HG02970 (cell line): ENCODE measurements at regions not wholly inside any gene's neighbourhood (a gene's known extent, or its start where the extent isn't known, plus 50 kb on each side); places are given as distances from the start of the nearest gene placed in this dataset.

Experiments
- ATAC-seq: cut with Tn5 transposase; IDR thresholded peaks from one replicate; pipeline ENCODE4 v1.9.1; 2021; ENCODE audit warnings: mild to moderate bottlenecking, moderate library complexity, moderate number of reproducible peaks; ENCODE audit not compliant: unreplicated experiment, low FRiP score

DNA sequence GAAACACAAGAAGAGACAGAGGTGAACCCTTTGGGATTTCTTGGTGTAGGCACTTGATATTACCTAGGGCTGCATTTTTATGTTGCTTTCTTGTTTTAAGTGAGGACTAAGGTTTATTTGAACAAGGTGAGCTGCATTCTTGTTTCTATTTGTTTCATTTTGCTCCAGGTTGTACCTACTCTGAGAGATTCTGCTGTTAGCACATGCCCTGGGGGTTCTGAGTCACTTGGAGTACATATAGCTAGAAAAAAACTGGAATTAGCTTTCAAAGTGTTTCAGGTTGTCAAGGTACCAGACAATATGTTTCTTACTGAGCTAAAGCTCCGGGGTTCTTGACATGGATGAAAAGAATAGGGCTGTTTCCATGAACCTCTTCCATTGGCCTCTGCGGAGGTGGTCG, 299.4 kb downstream of the ICE1 start:
- ATAC-seq: no peak

DNA sequence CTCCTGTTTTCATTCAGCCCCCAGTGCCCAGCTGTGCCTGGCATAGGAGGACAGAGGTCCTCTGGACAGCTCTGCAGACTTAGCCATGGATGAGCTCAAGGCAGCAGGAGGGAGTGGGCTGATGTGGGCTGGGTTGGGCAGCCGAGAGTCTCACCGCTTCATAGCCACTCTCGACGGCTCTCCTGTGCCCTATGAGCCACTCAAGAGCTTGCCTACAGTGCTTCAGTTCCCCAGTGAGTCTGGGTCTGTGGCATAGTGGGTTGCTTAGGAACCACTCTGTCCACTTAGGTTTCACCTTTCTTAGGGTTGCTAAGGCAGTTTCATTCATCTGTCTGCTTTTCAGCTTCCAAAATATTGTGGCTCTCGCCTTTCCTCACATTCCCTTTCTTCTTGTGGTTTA, 296.8 kb downstream of the ICE1 start:
- no peak for ATAC-seq

DNA sequence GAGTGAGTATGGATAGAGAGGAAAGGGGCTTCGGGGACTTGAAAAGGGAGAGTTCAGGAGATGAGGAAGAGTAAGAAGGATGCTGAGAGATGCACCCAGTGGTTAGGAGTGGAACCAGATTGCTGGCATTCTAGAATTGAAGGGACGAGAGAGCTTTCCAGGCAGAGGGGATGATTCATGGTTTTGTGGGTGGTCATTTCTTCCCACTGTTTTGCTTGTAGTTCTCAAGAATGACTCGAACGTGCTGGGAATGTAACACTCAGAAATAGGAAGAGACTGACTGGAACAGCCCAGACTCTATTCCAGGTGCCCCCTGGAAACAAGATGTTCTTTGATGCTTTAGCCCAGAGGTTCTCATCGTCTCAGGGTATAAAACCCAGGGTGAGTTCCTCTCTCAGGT, 294.2 kb downstream of the ICE1 start:
- no peak for ATAC-seq

DNA sequence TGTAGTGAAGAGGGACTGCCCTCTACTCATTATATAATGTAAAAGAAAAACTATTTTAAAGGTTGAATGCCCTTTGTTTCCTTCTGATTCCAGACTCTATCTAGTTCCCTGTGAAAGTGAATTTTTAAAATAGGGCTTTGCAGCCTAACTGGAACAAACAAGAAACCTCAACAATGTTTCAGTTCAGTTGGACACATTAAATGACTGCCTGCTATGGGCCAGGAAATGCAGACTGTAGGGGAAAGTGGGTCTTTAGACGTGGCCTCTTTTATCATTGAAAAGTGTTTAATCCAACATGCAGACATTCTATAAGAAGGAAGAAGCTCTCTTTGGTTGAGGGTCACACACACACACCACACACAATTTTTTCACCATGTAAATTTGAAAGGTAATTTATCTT, 289.1 kb downstream of the ICE1 start:
- no peak for ATAC-seq

DNA sequence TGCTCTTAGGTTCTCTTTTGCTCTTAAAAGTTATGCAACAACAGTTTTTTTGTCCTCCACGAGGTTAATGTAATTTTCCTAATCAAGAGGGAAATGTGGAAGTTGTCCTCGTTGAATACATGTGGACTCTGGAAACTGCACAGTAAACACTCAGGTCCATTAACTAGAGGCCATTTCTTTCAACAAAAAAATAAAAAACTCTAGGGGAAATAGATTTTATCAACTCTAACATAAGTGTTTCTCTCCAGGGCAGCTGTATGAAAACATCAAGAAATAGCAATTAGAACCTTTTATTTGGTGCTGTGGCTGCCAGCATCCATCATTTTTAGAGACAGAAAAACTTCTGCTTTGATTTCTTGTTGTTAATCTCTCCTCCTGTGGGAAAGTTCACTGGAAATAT, 288.6 kb downstream of the ICE1 start:
- no peak for ATAC-seq

DNA sequence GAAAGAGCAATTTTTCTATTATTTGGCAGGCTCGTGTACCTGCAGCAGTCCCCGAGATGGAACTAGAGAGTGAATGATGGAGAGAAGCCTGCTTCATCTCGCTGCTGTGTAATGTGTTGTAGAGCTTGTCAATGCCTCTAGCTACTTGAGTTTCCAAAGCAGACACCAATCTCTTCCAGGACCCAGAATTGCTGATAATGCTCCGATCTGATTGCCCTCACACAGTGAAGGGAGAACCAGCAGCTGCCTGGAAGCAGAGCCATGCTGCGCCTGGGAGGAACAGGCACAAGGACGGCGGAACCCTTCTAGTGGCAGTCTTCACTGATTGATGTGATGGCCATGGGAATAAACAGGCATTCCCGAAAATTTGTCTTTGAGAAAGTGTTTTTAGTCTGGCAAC, 288.0 kb downstream of the ICE1 start:
- ATAC-seq: no peak

DNA sequence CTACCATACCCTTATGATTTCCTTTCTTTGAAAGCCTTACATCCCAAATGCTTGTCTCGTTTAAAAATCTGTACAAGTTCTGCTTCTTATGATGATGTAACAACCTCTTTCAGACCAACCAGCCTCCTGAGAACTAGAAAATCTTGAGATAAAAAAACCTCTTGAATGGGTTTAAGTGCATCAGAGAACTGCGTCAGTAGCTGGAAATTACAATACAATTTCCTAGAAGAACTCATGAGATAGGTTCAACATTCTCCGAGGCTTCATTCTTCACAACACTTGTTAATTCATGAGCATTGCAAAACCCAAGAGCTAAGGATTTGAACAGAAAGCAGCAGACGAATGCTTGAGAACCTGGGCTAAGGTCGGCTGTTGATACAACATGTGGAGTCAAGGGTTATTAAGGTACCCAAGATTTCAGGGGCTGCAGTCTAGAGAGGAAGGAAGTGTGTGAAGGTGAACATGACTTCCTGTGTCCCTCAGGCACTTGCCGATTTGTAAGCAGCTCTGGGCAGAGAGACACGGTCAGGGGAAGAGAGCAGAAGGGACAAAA, 286.0 kb downstream of the ICE1 start:
- ATAC-seq: no peak

DNA sequence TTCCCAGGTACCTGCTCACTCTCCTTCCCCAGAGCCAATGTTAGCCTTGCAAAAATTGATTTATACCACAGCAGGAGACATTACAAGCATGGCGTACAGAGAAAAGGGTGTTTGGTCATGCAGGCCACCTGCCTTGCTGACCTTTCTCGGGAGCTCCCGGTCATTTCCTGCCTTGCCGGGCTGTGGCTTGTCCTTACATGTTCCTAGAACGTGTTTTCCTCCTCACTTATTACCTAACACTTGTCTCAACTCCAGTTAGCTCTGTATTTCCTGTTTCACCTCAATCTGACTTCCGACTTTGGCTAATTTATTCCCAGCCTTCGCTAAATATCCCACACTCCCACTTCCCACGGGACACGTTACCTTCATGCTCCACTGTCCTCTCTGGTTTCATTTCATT, 282.5 kb downstream of the ICE1 start:
- ATAC-seq: no peak

DNA sequence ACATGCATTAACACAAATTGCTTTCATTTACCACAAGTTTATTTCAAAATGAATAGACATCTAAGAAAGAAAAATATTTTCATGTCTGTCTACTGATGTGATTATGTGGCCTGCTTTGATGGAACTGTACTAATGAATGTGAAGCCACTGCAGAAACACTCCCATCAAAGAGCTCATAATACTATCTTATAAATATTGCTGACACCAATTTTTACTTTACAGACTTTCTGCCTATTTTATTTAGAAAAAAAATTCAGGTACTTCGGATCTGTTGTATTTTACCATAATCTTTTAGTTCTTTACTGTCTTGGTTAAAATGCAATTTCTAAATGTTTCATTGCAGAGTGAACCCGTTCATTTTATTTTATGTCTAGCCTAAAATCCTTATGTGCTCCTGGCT, 281.9 kb downstream of the ICE1 start:
- no peak for ATAC-seq

DNA sequence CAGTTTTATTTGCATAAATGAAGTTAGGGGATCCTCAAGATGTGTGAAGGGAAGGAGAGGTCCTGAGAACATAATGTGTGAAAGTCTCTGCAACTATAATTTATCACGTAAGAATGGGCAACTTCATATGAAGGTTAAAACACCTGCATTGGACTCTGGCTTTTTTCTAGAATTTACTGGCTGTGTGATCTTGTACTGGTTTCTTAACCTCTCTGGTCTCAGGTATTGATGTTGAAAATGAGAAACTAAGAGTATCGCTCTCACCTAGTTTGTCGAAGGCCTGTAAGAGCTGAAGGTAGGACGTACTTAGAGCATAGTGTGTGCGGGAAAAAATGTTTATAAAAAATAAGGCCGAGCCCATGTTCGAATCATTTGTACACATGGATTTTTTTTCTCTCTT, 280.5 kb downstream of the ICE1 start:
- no peak for ATAC-seq

DNA sequence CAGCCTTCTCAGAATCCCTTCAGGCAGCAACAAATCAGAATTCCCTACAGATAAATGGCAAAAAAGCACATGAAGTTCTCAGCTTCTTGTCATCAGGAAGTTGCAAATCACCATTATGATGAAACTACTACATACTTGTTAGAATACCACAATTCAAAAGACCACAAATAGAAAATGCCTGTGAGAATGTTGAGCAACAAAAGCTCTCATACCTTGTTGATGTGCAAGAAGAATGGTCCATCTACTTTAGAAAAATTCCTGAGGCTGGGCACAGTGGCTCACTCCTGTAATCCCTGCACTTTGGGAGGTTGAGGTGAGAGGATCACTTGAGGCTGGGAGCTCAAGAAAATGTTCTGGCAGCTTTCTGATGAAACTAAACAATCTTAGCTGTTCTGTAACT, 278.1 kb downstream of the ICE1 start:
- no peak for ATAC-seq

DNA sequence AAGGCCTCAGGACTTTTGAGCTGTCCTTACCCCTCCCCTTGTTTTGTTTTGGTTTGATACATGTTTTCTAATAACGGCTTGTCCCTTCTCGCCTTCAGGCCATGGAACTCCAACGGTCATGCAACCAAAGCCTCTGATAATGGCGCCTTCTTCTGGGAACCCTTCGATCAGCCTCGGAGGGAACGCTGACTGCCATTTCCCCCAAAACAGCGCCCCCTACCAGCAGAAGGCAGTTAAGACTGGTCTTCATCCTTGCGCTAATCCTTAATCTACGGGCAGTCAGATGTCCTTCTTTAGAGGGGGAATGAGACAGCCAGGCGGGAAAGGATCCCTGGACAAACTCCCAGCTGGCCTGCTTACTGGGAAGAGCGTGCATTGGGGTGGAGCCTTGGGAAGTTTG, 276.6 kb downstream of the ICE1 start:
- ATAC-seq: no peak

DNA sequence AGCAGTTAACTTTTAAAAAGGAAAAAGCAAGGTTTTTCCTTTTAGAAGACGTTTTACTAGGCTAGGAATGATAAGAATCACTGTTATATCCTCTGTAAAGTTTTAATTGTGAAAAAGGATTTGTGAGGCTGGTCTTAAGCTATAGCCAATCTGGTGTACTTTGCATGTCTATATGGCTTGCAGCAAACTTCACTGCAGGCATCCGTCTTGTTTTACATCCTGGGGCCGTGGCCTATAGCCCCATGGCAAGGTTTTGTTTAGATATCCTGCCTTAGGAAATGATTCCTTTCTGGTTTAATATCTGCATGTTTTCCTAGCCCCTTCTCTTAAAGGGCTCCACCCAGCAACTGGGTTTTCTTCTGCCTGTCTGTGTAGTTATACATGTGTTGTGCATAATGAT, 272.8 kb downstream of the ICE1 start:
- ATAC-seq: no peak

DNA sequence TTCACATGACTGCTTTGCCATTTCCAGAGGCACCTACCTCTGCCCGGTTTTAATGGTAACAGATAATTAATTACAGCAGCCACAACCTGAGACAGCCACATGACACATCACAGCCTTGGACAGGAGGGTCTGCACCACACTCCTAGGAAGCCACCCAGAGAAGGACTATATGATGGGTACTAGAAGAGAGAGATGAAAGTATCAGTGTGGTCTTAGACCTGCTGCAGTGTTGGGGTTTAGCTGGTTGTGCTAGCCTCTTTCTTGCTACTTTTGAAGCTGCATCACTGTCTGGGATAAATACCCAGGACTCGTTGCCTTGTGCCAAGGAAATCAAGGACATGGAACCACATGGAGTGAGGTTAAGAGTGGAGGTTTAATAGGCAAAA, 266.4 kb downstream of the ICE1 start:
- no peak for ATAC-seq

DNA sequence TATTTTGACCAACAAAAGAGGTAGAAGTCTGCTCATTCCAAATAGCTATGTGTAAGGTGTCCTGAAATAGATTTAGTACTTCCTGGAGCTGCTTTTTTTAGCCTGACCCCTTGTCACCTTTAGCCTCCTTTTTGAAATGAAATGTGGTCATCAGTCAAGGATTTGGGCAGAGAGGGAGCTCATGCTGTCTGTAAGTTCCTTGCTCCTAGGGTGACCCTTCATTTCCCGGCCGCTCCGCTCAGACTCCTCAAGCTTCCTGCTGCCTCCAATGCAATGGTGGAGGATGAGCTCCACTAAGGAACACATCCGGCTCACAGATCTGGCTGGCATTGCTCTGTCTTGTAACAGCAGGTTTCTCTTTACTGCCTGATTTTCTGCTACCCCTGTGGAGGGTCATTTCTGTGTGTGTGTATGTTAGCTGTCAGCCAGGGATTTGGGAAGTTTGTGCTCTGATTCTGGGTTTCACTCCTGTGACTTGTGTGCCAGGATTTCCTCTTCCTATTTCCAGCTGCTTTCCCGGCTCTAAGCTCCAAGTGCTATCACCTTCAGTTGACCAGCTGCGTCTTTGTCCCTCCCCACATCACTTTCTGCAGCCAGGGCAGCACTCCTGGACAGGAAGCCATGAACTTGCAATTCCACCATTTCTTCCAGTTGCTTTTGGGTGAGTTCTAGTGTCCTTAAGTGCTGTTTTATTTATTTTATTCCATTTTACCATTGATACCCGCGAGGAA, 265.9 kb downstream of the ICE1 start:
- ATAC-seq: no peak

DNA sequence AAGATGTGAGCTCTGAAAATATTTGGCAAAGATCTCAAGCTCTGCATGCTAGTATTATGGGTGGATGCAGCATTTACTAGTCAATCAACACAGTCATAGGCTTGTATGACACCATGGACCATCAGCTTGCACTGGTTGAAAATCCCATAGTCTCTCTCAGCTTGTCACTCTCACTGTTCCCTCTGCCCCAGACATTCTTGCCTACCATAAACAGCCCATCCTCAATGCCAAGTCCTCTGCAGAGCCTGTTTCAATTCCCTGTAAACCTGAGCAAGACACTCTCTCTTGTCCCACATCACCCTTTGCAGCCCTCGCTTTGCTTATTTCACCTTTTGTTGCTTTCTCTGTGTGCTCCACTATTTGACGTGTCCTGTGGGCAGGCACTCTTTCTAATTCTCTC, 264.6 kb downstream of the ICE1 start:
- ATAC-seq: no peak

DNA sequence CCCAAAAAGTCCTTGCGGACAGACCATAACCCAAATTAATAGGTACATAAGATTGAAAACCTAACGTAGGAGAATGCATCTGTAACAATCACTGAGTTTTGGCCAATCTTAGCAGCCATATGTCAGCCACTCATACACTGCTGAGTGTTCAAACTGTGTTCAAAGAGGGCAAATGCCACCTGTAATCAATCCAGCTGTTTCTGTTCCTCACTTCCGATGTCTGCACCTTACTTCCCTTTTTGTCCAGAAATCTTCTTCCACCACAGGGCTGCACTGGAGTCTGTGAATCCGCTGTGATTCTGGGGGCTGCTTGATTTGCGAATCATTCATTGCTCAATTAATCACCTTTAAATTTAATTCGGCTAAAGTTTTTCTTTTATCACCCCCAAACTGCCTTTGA, 263.9 kb downstream of the ICE1 start:
- no peak for ATAC-seq

DNA sequence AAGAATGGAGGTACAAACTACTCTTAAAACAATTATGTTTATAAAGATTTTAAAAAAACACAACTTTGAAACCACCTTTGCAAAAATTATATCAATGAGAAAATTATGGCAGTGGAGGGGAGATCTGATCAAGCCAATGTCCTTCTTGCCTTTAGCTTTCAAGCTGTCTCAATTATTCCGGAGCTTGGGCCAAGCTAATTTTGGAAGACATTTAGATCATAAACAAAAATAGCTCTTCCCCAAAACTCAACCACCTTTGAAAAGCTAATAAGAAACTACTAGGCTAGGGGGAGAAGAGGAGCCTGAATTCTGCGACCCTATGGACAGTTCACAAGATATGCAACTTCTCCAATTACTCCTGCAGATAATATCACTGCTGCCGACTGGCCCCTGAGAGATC, 263.3 kb downstream of the ICE1 start:
- no peak for ATAC-seq

DNA sequence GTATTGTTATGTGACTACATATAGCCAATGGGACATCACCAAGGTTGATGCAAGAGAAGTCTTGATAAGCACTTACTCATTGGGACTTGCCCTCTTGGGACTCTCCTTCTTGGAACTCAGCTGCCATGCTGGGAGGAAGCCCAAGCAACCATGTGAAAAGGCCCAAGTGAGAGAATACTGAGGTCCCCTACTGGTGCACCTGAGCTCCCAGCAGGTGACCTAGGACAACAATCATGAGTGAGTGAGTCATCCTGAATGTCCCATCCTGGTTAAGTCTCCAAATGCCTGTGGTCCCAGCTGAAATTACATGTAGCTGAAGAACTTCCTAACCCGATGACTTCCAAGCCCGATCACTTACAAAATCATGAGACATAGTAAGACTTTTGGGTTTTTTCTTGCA, 260.7 kb downstream of the ICE1 start:
- ATAC-seq: no peak

DNA sequence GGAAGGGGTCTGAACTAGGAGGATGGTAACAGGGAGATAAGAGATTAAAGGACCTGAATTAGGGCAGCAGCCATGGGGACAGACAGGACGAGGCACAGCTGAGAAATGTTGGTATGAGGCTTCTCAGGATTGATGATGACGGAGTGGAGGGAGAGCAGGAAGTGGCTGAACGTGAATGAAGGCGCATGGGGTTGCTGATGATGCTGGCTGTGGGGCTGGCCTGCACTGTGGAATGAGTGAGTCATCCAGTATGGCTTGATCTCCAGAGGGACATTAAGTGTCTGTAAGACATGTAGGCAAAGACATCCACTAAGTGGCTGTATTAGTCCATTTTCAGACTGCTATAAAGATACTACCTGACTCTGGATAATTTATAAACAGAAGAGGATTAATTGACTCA, 256.4 kb downstream of the ICE1 start:
- ATAC-seq: no peak

DNA sequence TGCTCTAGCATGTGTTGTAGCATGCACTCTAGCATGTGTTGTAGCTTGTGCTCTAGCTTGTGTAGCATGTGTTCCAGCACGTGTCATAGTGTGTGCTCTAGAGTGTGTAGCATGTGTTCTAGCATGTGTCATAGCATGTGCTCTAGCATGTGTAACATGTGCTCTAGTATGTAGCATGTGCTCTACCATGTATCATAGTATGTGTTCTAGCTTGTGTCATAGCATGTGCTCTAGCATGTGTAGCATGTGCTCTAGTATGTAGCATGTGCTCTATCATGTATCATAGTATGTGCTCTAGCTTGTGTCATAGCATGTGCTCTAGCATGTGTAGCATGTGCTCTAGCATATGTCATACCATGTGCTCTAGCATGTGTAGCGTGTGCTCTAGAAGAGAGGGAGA, 255.3 kb downstream of the ICE1 start:
- no peak for ATAC-seq

DNA sequence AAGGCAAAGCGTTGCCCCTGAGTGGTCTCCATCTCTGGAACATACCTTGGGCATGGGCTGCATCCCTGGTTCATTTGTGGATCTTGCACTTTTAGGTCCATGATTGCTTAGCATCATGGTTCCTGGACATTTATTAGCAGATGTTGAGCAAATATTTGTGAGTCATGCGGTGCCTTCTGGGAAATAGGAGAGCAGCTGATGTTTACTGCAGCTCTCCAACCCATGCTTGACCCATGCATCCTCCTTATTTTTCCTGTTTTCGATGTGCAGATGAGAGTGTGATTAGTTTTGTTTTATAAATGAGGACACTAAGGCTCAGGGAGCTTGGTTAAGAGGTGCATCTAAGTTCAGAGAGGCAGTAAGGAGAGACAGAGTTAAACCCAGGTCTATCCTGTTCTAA, 253.7 kb downstream of the ICE1 start:
- ATAC-seq: no peak

DNA sequence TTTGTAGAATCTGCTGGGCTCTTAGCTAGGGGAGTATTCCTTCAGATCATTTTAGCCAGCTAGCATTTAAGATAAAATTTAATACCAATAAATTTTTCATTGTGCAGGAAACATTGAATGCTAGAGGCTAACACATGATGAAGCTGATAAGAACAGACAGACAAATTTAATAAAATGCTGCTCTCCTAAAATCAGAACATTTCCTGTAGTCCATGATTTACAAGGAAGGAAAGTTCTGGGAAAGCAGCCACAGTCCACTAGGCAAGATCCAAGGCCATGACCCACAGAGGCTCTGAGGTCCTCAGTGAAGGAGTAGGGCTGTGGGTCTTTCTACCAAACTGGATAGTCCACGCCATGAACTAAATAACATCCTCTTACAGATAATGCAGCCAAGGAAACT, 253.0 kb downstream of the ICE1 start:
- no peak for ATAC-seq
